Astrocyte (in vitro differentiated cells and primary cell): ENCODE measurements at regions not wholly inside any gene's neighbourhood (a gene's known extent, or its start where the extent isn't known, plus 50 kb on each side); places are given as distances from the start of the nearest gene placed in this dataset.
A peak's percentile ranks its signal among the peaks of the same experiment; 100 is the strongest.

ENCODE experiments used
- DNase-seq: peaks from one replicate; pipeline ENCODE4 v3.0.0-alpha.2; 2010; ENCODE audit warnings: low read depth
- FAIRE-seq: peaks from 2 replicates; lab custom pipeline; 2011; peaks lifted over from hg19 to GRCh38; lab: Jason Lieb, UNC
- H2AFZ ChIP-seq: 2 replicates; pipeline ENCODE4 v1.6.0; 2012; ENCODE audit warnings: low read depth, low read length, inconsistent platforms
- H3K27ac ChIP-seq: 2 replicates; pipeline ENCODE4 v1.5.1; 2011; ENCODE audit warnings: low read depth, low read length, inconsistent platforms
- H3K27me3 ChIP-seq: 2 replicates; pipeline ENCODE4 v1.6.0; 2011; ENCODE audit warnings: low read length, inconsistent platforms; ENCODE audit not compliant: insufficient read depth
- H3K36me3 ChIP-seq: 2 replicates; pipeline ENCODE4 v1.5.1; 2011; ENCODE audit warnings: low read length, inconsistent platforms; ENCODE audit not compliant: insufficient read depth
- H3K4me1 ChIP-seq: 2 replicates; pipeline ENCODE4 v1.5.1; 2011; ENCODE audit warnings: low read length, inconsistent platforms; ENCODE audit not compliant: insufficient read depth
- H3K4me2 ChIP-seq: 2 replicates; pipeline ENCODE4 v1.6.0; 2012; ENCODE audit warnings: low read length, inconsistent platforms
- H3K4me3 ChIP-seq: 2 replicates; pipeline ENCODE4 v1.5.1; 2011; ENCODE audit warnings: low read depth, mild to moderate bottlenecking, low read length, inconsistent platforms; ENCODE audit not compliant: insufficient read depth
- H3K79me2 ChIP-seq: 2 replicates; pipeline ENCODE4 v1.6.0; 2012; ENCODE audit warnings: mild to moderate bottlenecking, low read length, inconsistent platforms; ENCODE audit not compliant: insufficient read depth
- H3K9ac ChIP-seq: 2 replicates; pipeline ENCODE4 v1.6.0; 2012; ENCODE audit warnings: mild to moderate bottlenecking, low read length, inconsistent platforms
- H3K9me3 ChIP-seq: 2 replicates; pipeline ENCODE4 v1.5.1; 2012; ENCODE audit warnings: low read depth, mild to moderate bottlenecking, low read length, inconsistent platforms; ENCODE audit not compliant: insufficient read depth
- H4K20me1 ChIP-seq: 2 replicates; pipeline ENCODE4 v1.6.0; 2012; ENCODE audit warnings: low read length, inconsistent platforms; ENCODE audit not compliant: insufficient read depth
- H3K27ac Mint-ChIP-seq: one replicate; pipeline ENCODE4 v1.8.0; 2021; ENCODE audit warnings: mild to moderate bottlenecking, mixed read lengths; ENCODE audit not compliant: unreplicated experiment
- H3K27me3 Mint-ChIP-seq: one replicate; pipeline ENCODE4 v1.8.0; 2021; ENCODE audit warnings: low read depth, mixed read lengths; ENCODE audit not compliant: unreplicated experiment
- H3K36me3 Mint-ChIP-seq: one replicate; pipeline ENCODE4 v1.8.0; 2021; ENCODE audit warnings: low read depth, mixed read lengths; ENCODE audit not compliant: unreplicated experiment
- H3K4me1 Mint-ChIP-seq: one replicate; pipeline ENCODE4 v1.8.0; 2021; ENCODE audit warnings: low read depth, mixed read lengths; ENCODE audit not compliant: unreplicated experiment
- H3K4me3 Mint-ChIP-seq: one replicate; pipeline ENCODE4 v1.8.0; 2021; ENCODE audit warnings: mild to moderate bottlenecking, moderate library complexity, mixed read lengths; ENCODE audit not compliant: unreplicated experiment
- H3K9me3 Mint-ChIP-seq: one replicate; pipeline ENCODE4 v1.8.0; 2021; ENCODE audit warnings: mild to moderate bottlenecking, mixed read lengths; ENCODE audit not compliant: unreplicated experiment
- EZH2 ChIP-seq: IDR thresholded peaks from 2 replicates; pipeline ENCODE4 v1.6.1; 2012; ENCODE audit warnings: mild to moderate bottlenecking, low read length, inconsistent platforms; ENCODE audit not compliant: insufficient read depth
- TF ChIP-seq, protein P1 (sequence below): IDR thresholded peaks from 2 replicates; pipeline ENCODE4 v1.5.1; 2011; ENCODE audit warnings: low read depth, mild to moderate bottlenecking, inconsistent platforms, low read length, moderate library complexity; ENCODE audit not compliant: insufficient read depth

- H3K4me3 ChIP-seq, result no peak overlapping the region
- H3K36me3 ChIP-seq, result no peaks in the 10 kb centered on the region
- H2AFZ ChIP-seq, result no peak overlapping the region
- no peak overlapping the region for H3K9ac ChIP-seq
- Mint-ChIP-seq H3K4me1 (peaks cover 6% of the 10 kb centered on the region), H3K9me3 (no peaks in the 10 kb centered on the region), H3K36me3 (no peaks in the 10 kb centered on the region), H3K27me3 (no peaks in the 10 kb centered on the region), H3K4me3 (no peak overlapping the region), H3K27ac (no peak overlapping the region)
- H3K9me3 ChIP-seq, result no peaks in the 10 kb centered on the region
- H3K27me3 ChIP-seq, result no peaks in the 10 kb centered on the region
- H3K4me1 ChIP-seq, result no peaks in the 10 kb centered on the region
- no peaks in the 10 kb centered on the region for H3K79me2 ChIP-seq
- TF ChIP-seq EZH2, result no peak
- TF ChIP-seq, protein P1, sequence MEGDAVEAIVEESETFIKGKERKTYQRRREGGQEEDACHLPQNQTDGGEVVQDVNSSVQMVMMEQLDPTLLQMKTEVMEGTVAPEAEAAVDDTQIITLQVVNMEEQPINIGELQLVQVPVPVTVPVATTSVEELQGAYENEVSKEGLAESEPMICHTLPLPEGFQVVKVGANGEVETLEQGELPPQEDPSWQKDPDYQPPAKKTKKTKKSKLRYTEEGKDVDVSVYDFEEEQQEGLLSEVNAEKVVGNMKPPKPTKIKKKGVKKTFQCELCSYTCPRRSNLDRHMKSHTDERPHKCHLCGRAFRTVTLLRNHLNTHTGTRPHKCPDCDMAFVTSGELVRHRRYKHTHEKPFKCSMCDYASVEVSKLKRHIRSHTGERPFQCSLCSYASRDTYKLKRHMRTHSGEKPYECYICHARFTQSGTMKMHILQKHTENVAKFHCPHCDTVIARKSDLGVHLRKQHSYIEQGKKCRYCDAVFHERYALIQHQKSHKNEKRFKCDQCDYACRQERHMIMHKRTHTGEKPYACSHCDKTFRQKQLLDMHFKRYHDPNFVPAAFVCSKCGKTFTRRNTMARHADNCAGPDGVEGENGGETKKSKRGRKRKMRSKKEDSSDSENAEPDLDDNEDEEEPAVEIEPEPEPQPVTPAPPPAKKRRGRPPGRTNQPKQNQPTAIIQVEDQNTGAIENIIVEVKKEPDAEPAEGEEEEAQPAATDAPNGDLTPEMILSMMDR, result no peak
- H4K20me1 ChIP-seq, result no peaks in the 10 kb centered on the region
- no peak overlapping the region for H3K27ac ChIP-seq
- no peak for DNase-seq
- FAIRE-seq, result peak; percentile 65
- H3K4me2 ChIP-seq, result no peak overlapping the region
Measured at GRCh38 chr5:124025306-124025845, 513.4 kb downstream of the CSNK1G3 start.

DNA sequence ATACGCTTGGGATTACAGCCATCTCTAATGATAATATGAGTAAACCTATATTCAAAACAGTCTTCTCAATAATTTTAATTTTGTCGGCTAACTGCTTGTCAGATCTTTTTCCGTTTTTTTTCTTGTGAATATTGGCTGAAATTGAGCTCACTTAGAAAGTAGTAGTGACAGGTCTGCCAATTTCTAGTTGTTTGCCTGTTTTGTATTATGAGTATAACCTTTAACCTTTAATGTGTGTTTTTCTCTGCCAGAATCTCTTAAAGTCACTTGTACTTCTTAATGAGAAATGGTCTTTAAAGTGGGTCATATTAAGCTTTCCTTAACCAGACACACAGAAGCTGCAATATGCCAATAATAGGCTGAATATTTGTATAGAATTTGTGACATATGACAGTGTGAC is 511.0 kb downstream of the CSNK1G3 start:
- no peaks in the 10 kb centered on the region for H3K9me3 ChIP-seq
- no peak overlapping the region for H3K4me3 ChIP-seq
- no peaks in the 10 kb centered on the region for H3K36me3 Mint-ChIP-seq
- TF ChIP-seq, protein P1, result no peak
- DNase-seq (no peak), FAIRE-seq (no peak)
- H3K27ac Mint-ChIP-seq, result no peak overlapping the region
- no peak overlapping the region for H3K4me2 ChIP-seq
- H3K27me3 ChIP-seq, result no peaks in the 10 kb centered on the region
- no peaks in the 10 kb centered on the region for H3K4me1 ChIP-seq
- H3K36me3 ChIP-seq, result no peaks in the 10 kb centered on the region
- no peak overlapping the region for H3K4me3 Mint-ChIP-seq
- peaks cover 6% of the 10 kb centered on the region for H3K4me1 Mint-ChIP-seq
- H4K20me1 ChIP-seq, result no peaks in the 10 kb centered on the region
- H3K27ac ChIP-seq, result no peak overlapping the region
- H3K27me3 Mint-ChIP-seq, result no peaks in the 10 kb centered on the region
- H3K9ac ChIP-seq, result no peak overlapping the region
- peaks cover 2% of the 10 kb centered on the region for H3K9me3 Mint-ChIP-seq
- no peaks in the 10 kb centered on the region for H3K79me2 ChIP-seq
- no peak overlapping the region for H2AFZ ChIP-seq

GRCh38 chr5:124021776-124022175 is 509.8 kb downstream of the CSNK1G3 start:
- Histone ChIP-seq H3K27ac (no peak overlapping the region), H3K9ac (no peak overlapping the region), H3K36me3 (no peaks in the 10 kb centered on the region), H2AFZ (no peak overlapping the region), H3K9me3 (no peaks in the 10 kb centered on the region), H3K4me3 (no peak overlapping the region), H4K20me1 (no peaks in the 10 kb centered on the region), H3K4me1 (no peaks in the 10 kb centered on the region), H3K79me2 (no peaks in the 10 kb centered on the region), H3K27me3 (no peaks in the 10 kb centered on the region), H3K4me2 (no peak overlapping the region)
- Mint-ChIP-seq H3K36me3 (no peaks in the 10 kb centered on the region), H3K27me3 (no peaks in the 10 kb centered on the region), H3K9me3 (peaks cover 2% of the 10 kb centered on the region), H3K4me3 (no peak overlapping the region), H3K27ac (no peak overlapping the region), H3K4me1 (peaks cover 6% of the 10 kb centered on the region)
- DNase-seq (peak; percentile 18), FAIRE-seq (no peak)
- TF ChIP-seq, protein P1, result no peak
- TF ChIP-seq EZH2, result no peak
